CD8-positive, alpha-beta memory T cell (primary cell): ENCODE measurements at regions not wholly inside any gene's neighbourhood (a gene's known extent, or its start where the extent isn't known, plus 50 kb on each side); places are given as distances from the start of the nearest gene placed in this dataset.

ENCODE experiments used
- CTCF ChIA-PET: fragments of 350-600 bp; sonication (Branson Sonifier 250); formaldehyde crosslinking; loops from one replicate; lab custom pipeline; 2021; ENCODE audit warnings: antibody characterized with exemption; lab: Charles Lee
- POLR2A ChIA-PET: fragments of 350-600 bp; sonication (Branson Sonifier 250); formaldehyde crosslinking; loops from one replicate; lab custom pipeline; 2021; ENCODE audit warnings: antibody characterized with exemption; lab: Charles Lee
- DNase-seq, 5 donors: peaks; one replicate each; pipeline versions ENCODE4 v3.0.0 to v3.0.0-alpha.2; 2020 to 2022; ENCODE audit warnings: mixed read lengths in 1 of 5
- H3K27ac ChIP-seq: one replicate; pipeline ENCODE4 v1.7.0; 2013; ENCODE audit warnings: low read depth, mild to moderate bottlenecking, low read length, moderate library complexity
- H3K27me3 ChIP-seq: 2 replicates; pipeline ENCODE4 v1.7.0; 2013; ENCODE audit warnings: low read length, mild to moderate bottlenecking; ENCODE audit not compliant: insufficient read depth, poor library complexity, severe bottlenecking
- H3K36me3 ChIP-seq: 2 replicates; pipeline ENCODE4 v1.7.0; 2013; ENCODE audit warnings: mild to moderate bottlenecking, low read length, moderate library complexity; ENCODE audit not compliant: insufficient read depth
- H3K4me1 ChIP-seq: 2 replicates; pipeline ENCODE4 v1.7.0; 2013; ENCODE audit warnings: mild to moderate bottlenecking, low read length, moderate library complexity; ENCODE audit not compliant: insufficient read depth
- H3K4me3 ChIP-seq: 2 replicates; pipeline ENCODE4 v1.7.0; 2013; ENCODE audit warnings: mild to moderate bottlenecking, low read length
- H3K9me3 ChIP-seq: 2 replicates; pipeline ENCODE4 v1.7.0; 2013; ENCODE audit warnings: mild to moderate bottlenecking, low read length
- H3K27ac Mint-ChIP-seq, 8 donors: one replicate each; pipeline ENCODE4 v1.8.0; 2020 to 2021; ENCODE audit warnings: mixed read lengths in 8 of 8, mild to moderate bottlenecking in 6 of 8, inconsistent platforms in 3 of 8, moderate library complexity in 3 of 8
- H3K27me3 Mint-ChIP-seq, 2 donors: one replicate each; pipeline ENCODE4 v1.8.0; 2020 to 2021; ENCODE audit warnings: mixed read lengths in 2 of 2, mild to moderate bottlenecking in 1 of 2, moderate library complexity in 1 of 2
- H3K36me3 Mint-ChIP-seq, 3 donors: one replicate each; pipeline ENCODE4 v1.8.0; 2020 to 2021; ENCODE audit warnings: mixed read lengths in 3 of 3, inconsistent platforms in 1 of 3, mild to moderate bottlenecking in 1 of 3
- H3K4me1 Mint-ChIP-seq, 3 donors: one replicate each; pipeline ENCODE4 v1.8.0; 2020 to 2021; ENCODE audit warnings: mixed read lengths in 3 of 3, inconsistent platforms in 1 of 3, mild to moderate bottlenecking in 1 of 3
- H3K4me3 Mint-ChIP-seq, 7 donors: one replicate each; pipeline ENCODE4 v1.8.0; 2020 to 2021; ENCODE audit warnings: mixed read lengths in 7 of 7, mild to moderate bottlenecking in 6 of 7, moderate library complexity in 4 of 7, inconsistent platforms in 2 of 7
- H3K9me3 Mint-ChIP-seq, 5 donors: one replicate each; pipeline ENCODE4 v1.8.0; 2020 to 2022; ENCODE audit warnings: mixed read lengths in 5 of 5, mild to moderate bottlenecking in 3 of 5, moderate library complexity in 2 of 5, inconsistent platforms in 1 of 5

DNA sequence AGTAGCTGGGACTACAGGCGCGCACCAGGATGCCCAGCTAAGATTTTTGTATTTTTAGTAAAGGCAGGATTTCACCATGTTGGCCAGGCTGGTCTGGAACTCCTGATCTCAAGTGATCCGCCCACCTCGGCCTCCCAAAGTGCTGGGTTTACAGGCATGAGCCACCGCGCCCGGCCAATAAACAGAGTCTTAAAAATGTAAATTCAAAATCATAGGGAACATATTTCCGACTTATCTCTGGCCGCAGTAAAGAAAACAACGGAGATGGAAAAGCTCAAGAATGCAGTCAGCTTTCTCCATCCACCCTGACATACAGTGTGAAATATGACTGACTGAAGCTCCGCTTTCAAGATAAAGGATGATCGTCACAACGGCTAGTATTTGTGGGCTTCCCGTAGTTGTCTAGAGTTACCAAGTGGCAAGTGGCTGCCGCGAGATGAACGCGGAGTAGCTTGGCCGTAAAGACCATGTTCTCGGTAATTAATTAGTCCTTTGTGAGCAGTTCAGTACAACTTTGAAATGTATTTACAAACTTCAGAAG, 495.1 kb upstream of the FAT1 start:
- H3K36me3 ChIP-seq = no peaks in the 10 kb centered on the region
- H3K9me3 ChIP-seq = no peaks in the 10 kb centered on the region
- Mint-ChIP-seq H3K27me3 (no peaks in the 10 kb centered on the region), H3K36me3 (no peaks in the 10 kb centered on the region), H3K4me1 (no peaks in the 10 kb centered on the region), H3K27ac (no peak overlapping the region), H3K9me3 (peaks cover 2 to 11% (median 7%) of the 10 kb centered on the region in 5 donors), H3K4me3 (no peak overlapping the region)
- H3K27me3 ChIP-seq = no peaks in the 10 kb centered on the region
- no peaks in the 10 kb centered on the region for H3K4me1 ChIP-seq
- no peak overlapping the region for H3K4me3 ChIP-seq
- no peak for DNase-seq
- ChIA-PET POLR2A (no interaction called here), CTCF (no interaction called here)
- no peak overlapping the region for H3K27ac ChIP-seq

DNA sequence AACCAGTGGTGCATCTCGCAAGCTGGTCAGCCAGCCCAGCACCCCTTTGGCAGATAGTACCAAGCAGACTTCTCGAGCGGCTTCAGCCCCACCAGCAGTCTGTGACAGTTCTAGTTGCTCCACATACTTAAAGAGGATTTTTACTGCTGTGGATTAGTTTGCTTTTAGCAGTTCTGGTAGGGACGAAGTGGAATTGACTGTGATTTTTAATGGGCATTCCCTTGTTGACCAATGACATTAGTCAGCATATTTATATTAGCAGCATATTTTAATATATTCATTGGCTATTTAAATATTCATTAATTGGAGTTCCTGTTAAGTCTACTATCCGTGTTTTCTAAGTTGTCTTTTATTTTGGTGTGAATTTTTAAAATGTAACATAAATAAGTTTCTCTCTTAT, 500.9 kb upstream of the FAT1 start:
- peaks cover 3 to 32% (median 8%) of the 10 kb centered on the region in 5 donors for H3K9me3 Mint-ChIP-seq
- Histone ChIP-seq H3K36me3 (no peaks in the 10 kb centered on the region), H3K27ac (no peak overlapping the region), H3K4me1 (no peaks in the 10 kb centered on the region), H3K9me3 (no peaks in the 10 kb centered on the region), H3K27me3 (no peaks in the 10 kb centered on the region), H3K4me3 (no peak overlapping the region)
- ChIA-PET CTCF (no interaction called here), POLR2A (no interaction called here)
- no peak overlapping the region for H3K4me3 Mint-ChIP-seq
- no peaks in the 10 kb centered on the region for H3K4me1 Mint-ChIP-seq
- no peaks in the 10 kb centered on the region for H3K36me3 Mint-ChIP-seq
- no peak overlapping the region for H3K27ac Mint-ChIP-seq
- no peaks in the 10 kb centered on the region for H3K27me3 Mint-ChIP-seq
- no peak for DNase-seq

DNA sequence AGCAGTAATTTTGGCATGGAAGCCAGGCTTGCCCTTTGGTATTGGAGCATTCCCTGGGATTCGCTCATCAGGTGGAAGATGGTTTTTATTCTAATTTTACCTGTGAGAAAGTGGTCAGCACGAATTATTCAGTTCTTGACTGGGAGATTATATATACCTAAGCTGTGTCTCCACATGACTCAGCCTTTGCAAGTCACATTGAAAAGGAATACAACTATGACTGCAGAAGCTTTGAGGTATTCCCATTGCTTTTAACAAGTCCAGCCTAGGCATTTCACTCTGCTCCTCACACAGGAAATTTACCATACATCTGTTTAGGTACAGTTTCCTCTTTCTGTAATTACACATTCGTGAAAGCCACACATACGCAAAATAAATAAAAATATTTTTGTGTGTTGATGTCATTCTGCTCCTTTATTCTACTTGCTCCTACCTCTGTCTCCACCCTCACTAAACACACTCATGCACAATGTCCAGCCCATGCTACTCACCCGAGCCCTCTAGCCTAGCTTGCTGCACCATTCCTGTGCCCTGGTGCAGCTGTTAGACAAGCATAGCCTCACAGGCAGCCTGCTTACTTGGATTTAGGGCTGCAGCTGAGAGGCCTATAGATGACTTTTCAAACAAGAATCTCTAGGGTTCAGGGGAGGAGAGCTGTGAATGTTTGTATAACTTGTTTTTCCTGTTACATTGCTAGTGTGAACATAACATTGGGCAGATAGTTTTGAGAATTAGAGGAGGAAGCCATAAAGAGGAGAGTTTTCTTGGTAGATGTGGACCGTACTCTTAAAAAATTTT, 504.4 kb upstream of the FAT1 start:
- no peak for DNase-seq
- POLR2A ChIA-PET = no interaction called here
- no peaks in the 10 kb centered on the region for H3K27me3 Mint-ChIP-seq
- H3K36me3 Mint-ChIP-seq = no peaks in the 10 kb centered on the region
- Histone ChIP-seq H3K4me3 (no peak overlapping the region), H3K4me1 (no peaks in the 10 kb centered on the region), H3K9me3 (no peaks in the 10 kb centered on the region), H3K36me3 (no peaks in the 10 kb centered on the region), H3K27me3 (no peaks in the 10 kb centered on the region), H3K27ac (no peak overlapping the region)
- peaks cover 3 to 25% (median 14%) of the 10 kb centered on the region in 5 donors for H3K9me3 Mint-ChIP-seq
- no peak overlapping the region for H3K4me3 Mint-ChIP-seq
- CTCF ChIA-PET = no interaction called here
- no peaks in the 10 kb centered on the region for H3K4me1 Mint-ChIP-seq
- H3K27ac Mint-ChIP-seq = no peak overlapping the region

DNA sequence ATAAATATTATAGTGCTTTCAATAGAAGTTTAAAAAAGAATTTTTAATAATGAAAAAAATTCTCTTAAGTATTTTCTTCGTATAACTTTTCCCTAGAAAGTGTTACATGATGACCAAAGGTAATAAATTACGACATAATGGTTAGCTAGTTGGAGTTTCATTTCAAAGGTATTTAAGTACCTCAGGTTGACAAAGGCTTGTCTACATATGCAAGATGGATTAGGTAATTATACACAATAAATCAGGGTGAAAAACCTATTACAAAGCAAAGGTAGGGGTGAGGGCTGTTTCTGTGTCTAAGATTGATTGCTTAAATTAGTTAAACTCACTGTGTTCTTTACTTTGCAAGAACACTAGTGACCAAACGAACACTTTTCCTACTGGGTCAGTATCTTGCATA, 508.5 kb upstream of the FAT1 start:
- no peaks in the 10 kb centered on the region for H3K36me3 ChIP-seq
- no peaks in the 10 kb centered on the region for H3K27me3 ChIP-seq
- no peaks in the 10 kb centered on the region for H3K27me3 Mint-ChIP-seq
- H3K9me3 Mint-ChIP-seq = peaks cover 6 to 27% (median 15%) of the 10 kb centered on the region in 5 donors
- POLR2A ChIA-PET = no interaction called here
- H3K9me3 ChIP-seq = no peaks in the 10 kb centered on the region
- no peaks in the 10 kb centered on the region for H3K36me3 Mint-ChIP-seq
- H3K4me1 Mint-ChIP-seq = no peaks in the 10 kb centered on the region
- H3K4me3 Mint-ChIP-seq = no peak overlapping the region
- no peaks in the 10 kb centered on the region for H3K4me1 ChIP-seq
- CTCF ChIA-PET = no interaction called here
- H3K4me3 ChIP-seq = no peak overlapping the region
- no peak overlapping the region for H3K27ac Mint-ChIP-seq
- H3K27ac ChIP-seq = no peak overlapping the region
- DNase-seq = no peak

DNA sequence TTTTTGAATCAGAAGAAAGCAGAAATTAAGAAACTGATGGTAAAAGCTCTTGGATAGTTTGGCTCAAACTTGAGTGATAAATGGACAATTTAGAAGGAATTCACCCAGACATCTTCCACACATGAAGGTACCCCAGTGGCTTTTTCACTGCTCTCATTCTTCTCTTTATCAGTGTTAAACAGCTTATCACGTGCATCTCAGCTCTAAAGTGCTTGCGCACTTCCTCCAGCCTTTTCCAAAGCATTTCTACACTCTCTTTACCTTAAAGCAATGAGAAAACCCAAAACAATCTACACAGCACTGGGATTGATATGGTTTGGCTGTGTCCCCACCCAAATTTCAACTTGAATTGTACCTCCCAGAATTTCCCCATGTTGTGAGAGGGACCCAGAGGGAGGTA, 509.1 kb upstream of the FAT1 start:
- H3K36me3 Mint-ChIP-seq = no peaks in the 10 kb centered on the region
- peaks cover 6 to 25% (median 17%) of the 10 kb centered on the region in 5 donors for H3K9me3 Mint-ChIP-seq
- Histone ChIP-seq H3K36me3 (no peaks in the 10 kb centered on the region), H3K27me3 (no peaks in the 10 kb centered on the region), H3K4me1 (no peaks in the 10 kb centered on the region), H3K9me3 (no peaks in the 10 kb centered on the region), H3K27ac (no peak overlapping the region), H3K4me3 (no peak overlapping the region)
- DNase-seq = no peak
- CTCF ChIA-PET = no interaction called here
- H3K4me3 Mint-ChIP-seq = no peak overlapping the region
- POLR2A ChIA-PET = no interaction called here
- no peak overlapping the region for H3K27ac Mint-ChIP-seq
- H3K27me3 Mint-ChIP-seq = no peaks in the 10 kb centered on the region
- no peaks in the 10 kb centered on the region for H3K4me1 Mint-ChIP-seq

DNA sequence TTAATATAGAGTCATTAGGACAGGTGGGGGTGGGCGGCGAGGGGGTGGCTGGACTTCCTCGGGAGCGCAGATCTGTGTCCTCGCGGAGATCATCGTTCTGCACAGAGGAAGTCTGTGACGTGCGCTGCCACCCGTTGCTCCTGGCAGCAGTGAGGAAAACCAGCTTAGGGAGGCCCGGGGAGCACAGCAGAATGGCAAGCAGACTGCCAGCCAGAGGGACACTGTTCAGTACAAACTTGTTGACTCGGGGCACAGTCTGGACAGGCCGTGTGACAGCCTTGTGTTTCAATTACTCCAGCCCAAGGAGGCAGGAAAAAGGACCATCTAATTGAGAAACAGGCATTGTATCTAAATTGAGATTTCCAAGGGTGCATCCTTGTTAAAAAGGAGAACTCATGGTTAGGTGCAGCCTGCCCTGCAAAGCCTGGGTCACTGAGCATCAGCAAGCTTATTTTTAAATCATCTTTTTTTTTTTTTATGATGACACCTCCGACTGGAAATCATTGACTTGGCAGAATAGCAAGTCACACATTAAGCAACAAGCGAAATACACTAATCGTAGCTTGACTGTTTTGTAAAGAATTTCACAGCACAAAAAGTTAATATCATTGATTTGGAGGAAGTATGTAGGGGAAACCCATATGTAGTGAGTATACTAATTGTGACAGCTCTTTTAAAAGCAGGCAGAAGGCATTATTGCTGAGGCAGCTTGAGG, 512.0 kb upstream of the FAT1 start:
- no peak overlapping the region for H3K27ac ChIP-seq
- H3K4me3 Mint-ChIP-seq = no peak overlapping the region
- no peaks in the 10 kb centered on the region for H3K9me3 ChIP-seq
- ChIA-PET CTCF (no interaction called here), POLR2A (no interaction called here)
- H3K36me3 ChIP-seq = no peaks in the 10 kb centered on the region
- no peak overlapping the region for H3K27ac Mint-ChIP-seq
- DNase-seq = no peak
- no peak overlapping the region for H3K4me3 ChIP-seq
- no peaks in the 10 kb centered on the region for H3K36me3 Mint-ChIP-seq
- no peaks in the 10 kb centered on the region for H3K27me3 ChIP-seq
- peaks cover 8 to 23% (median 13%) of the 10 kb centered on the region in 5 donors for H3K9me3 Mint-ChIP-seq
- no peaks in the 10 kb centered on the region for H3K4me1 ChIP-seq
- no peaks in the 10 kb centered on the region for H3K4me1 Mint-ChIP-seq
- no peaks in the 10 kb centered on the region for H3K27me3 Mint-ChIP-seq

DNA sequence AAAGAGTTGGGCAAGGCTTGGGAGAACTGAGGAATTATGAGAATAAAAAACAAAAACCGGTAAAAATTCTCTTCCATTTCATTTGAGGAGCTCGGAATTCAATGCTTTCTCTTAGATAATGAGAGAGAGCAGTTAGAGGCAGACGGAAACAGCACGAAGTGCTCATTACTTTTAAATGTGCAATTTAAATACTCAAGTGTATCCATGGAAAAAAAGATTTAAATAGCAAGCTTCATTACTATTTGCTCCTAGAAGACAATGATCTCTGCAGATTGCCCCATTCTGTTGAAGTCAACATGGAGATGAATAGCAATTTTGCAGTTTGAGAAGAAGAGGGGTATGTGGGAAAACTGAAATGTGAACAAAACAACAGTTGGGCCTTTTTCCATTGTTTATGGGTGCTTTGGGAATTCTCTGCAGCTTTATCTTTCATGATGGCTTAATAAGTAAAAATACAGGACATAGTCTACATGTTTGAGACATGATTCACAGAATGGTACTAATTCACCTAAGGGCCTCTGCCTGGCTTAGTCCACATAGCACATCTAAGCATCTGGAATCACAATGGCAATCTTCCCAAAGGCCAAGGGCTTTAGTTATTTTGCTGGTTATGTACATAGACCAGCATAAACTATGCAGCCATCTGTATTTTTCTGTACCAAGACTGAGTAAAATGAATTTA, 512.7 kb upstream of the FAT1 start:
- H3K4me3 ChIP-seq = no peak overlapping the region
- H3K27ac Mint-ChIP-seq = no peak overlapping the region
- H3K27me3 ChIP-seq = no peaks in the 10 kb centered on the region
- H3K36me3 Mint-ChIP-seq = no peaks in the 10 kb centered on the region
- peaks cover 8 to 25% (median 14%) of the 10 kb centered on the region in 5 donors for H3K9me3 Mint-ChIP-seq
- H3K27ac ChIP-seq = no peak overlapping the region
- DNase-seq = no peak
- H3K36me3 ChIP-seq = no peaks in the 10 kb centered on the region
- no peaks in the 10 kb centered on the region for H3K27me3 Mint-ChIP-seq
- ChIA-PET CTCF (no interaction called here), POLR2A (no interaction called here)
- H3K4me1 Mint-ChIP-seq = no peaks in the 10 kb centered on the region
- no peaks in the 10 kb centered on the region for H3K9me3 ChIP-seq
- H3K4me1 ChIP-seq = no peaks in the 10 kb centered on the region
- H3K4me3 Mint-ChIP-seq = no peak overlapping the region

DNA sequence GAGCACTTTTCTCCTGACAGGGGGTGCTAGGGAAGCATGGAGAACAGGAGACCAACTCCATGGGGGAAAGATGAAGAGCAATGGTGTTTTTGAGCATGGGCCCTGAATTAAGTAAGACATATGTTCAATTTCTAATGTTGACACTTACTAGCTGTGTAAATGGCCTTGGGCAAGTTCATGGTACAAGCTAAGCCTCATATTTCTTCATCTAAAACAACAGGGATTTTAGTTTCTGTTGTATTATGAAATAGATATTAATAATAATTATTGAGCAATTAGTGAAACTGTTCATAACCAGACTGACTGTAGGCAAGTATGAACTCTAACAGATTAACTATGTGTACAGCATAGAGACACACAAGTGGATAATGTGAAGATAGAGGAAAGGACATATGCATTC, 515.0 kb upstream of the FAT1 start:
- Mint-ChIP-seq H3K4me3 (no peak overlapping the region), H3K9me3 (peaks cover 8 to 37% (median 16%) of the 10 kb centered on the region in 5 donors), H3K27me3 (no peaks in the 10 kb centered on the region), H3K4me1 (no peaks in the 10 kb centered on the region), H3K27ac (no peak overlapping the region), H3K36me3 (no peaks in the 10 kb centered on the region)
- no peak for DNase-seq
- Histone ChIP-seq H3K27me3 (no peaks in the 10 kb centered on the region), H3K4me3 (no peak overlapping the region), H3K27ac (no peak overlapping the region), H3K9me3 (no peaks in the 10 kb centered on the region), H3K4me1 (no peaks in the 10 kb centered on the region), H3K36me3 (no peaks in the 10 kb centered on the region)
- ChIA-PET POLR2A (no interaction called here), CTCF (no interaction called here)
